Activated CD8-positive, alpha-beta memory T cell treated with anti-CD3 and anti-CD28 coated beads, Interleukin-2, amount 50 U/mL, for 48 hours (primary cell): ENCODE measurements at regions not wholly inside any gene's neighbourhood (a gene's known extent, or its start where the extent isn't known, plus 50 kb on each side); places are given as distances from the start of the nearest gene placed in this dataset.
"Not testable (repeated sequence)": the region's sequence is repeated elsewhere in the genome, so short reads cannot be mapped to it uniquely, and the experiment has no call there.

Experiments
- DNase-seq: peaks from one replicate; pipeline ENCODE4 v3.0.0-alpha.2; 2020

GRCh38 chr17:13788385-13788784 lies 186.7 kb upstream of the HS3ST3A1 start:
- DNase-seq = no peak

- no peak for DNase-seq
Observed at GRCh38 chr17:13792314-13792713, 190.6 kb upstream of the HS3ST3A1 start.

- no peak for DNase-seq
Observed at GRCh38 chr17:13793951-13794350, 192.2 kb upstream of the HS3ST3A1 start.

GRCh38 chr17:13797863-13798262 lies 196.1 kb upstream of the HS3ST3A1 start:
- no peak for DNase-seq

GRCh38 chr17:13806092-13806491 lies 204.4 kb upstream of the HS3ST3A1 start:
- DNase-seq = no peak

GRCh38 chr17:13807103-13807502 lies 205.4 kb upstream of the HS3ST3A1 start:
- no peak for DNase-seq

GRCh38 chr17:13812350-13812749 lies 210.6 kb upstream of the HS3ST3A1 start:
- DNase-seq = no peak

- no peak for DNase-seq
Observed at GRCh38 chr17:13813347-13814240, 211.9 kb upstream of the HS3ST3A1 start.

GRCh38 chr17:13822700-13823099 lies 221.0 kb upstream of the HS3ST3A1 start:
- DNase-seq = no peak

GRCh38 chr17:13825526-13826040 lies 223.9 kb upstream of the HS3ST3A1 start:
- no peak for DNase-seq

GRCh38 chr17:13827118-13827517 lies 225.4 kb upstream of the HS3ST3A1 start:
- DNase-seq = no peak

GRCh38 chr17:13833921-13834320 lies 232.2 kb upstream of the HS3ST3A1 start:
- DNase-seq = no peak

- DNase-seq = no peak
Observed at GRCh38 chr17:13835151-13835550, 233.4 kb upstream of the HS3ST3A1 start.

GRCh38 chr17:13837417-13837816 lies 231.9 kb upstream of the COX10 start:
- no peak for DNase-seq

GRCh38 chr17:13840254-13840653 lies 229.1 kb upstream of the COX10 start:
- DNase-seq = no peak

- DNase-seq = no peak
Observed at GRCh38 chr17:13843862-13844635, 225.3 kb upstream of the COX10 start.

GRCh38 chr17:13851889-13852288 lies 217.4 kb upstream of the COX10 start:
- no peak for DNase-seq

- DNase-seq = not testable (repeated sequence)
Observed at GRCh38 chr17:13855730-13856129, 213.6 kb upstream of the COX10 start.

- DNase-seq = no peak
Observed at GRCh38 chr17:13862346-13862745, 207.0 kb upstream of the COX10 start.

- DNase-seq = no peak
Observed at GRCh38 chr17:13863436-13863835, 205.9 kb upstream of the COX10 start.

GRCh38 chr17:13864521-13864920 lies 204.8 kb upstream of the COX10 start:
- no peak for DNase-seq

- DNase-seq = no peak
Observed at GRCh38 chr17:13865650-13866049, 203.7 kb upstream of the COX10 start.

GRCh38 chr17:13869331-13869940 lies 199.9 kb upstream of the COX10 start:
- DNase-seq = no peak
